ENCODE measurements at regions not wholly inside any gene's neighbourhood (a gene's known extent, or its start where the extent isn't known, plus 50 kb on each side); places are given as distances from the start of the nearest gene placed in this dataset.

- ATAC-seq (ENCODE audit: low read depth), result no peak
- no peaks in the 10 kb centered on the region for H3K4me1 Mint-ChIP-seq
- H3K9me3 Mint-ChIP-seq, result no peaks in the 10 kb centered on the region
- no peak for TF ChIP-seq CTCF (IDR thresholded peaks at IDR 0.05)
- H3K4me3 Mint-ChIP-seq, result no peak overlapping the region
- intact Hi-C loops (cut with micrococcal nuclease), result no loop called here
- ChIA-PET CTCF (no interaction called here), POLR2A (no interaction called here)
- no peak for DNase-seq
- peaks cover 2% of the 10 kb centered on the region for H3K27me3 Mint-ChIP-seq
- H3K27ac Mint-ChIP-seq, result no peak overlapping the region
- H3K36me3 Mint-ChIP-seq (ENCODE audit: low read depth), result no peaks in the 10 kb centered on the region
These were observed 403.9 kb downstream of the CTTN start for GRCh38 chr11:70802185-70802584.

- H3K27me3 Mint-ChIP-seq, result peaks cover 2% of the 10 kb centered on the region
- ATAC-seq (ENCODE audit: low read depth) (no peak), DNase-seq (no peak)
- no peak overlapping the region for H3K27ac Mint-ChIP-seq
- intact Hi-C loops (cut with micrococcal nuclease), result no loop called here
- no peaks in the 10 kb centered on the region for H3K9me3 Mint-ChIP-seq
- ChIA-PET CTCF (no interaction called here), POLR2A (no interaction called here)
- TF ChIP-seq CTCF (IDR thresholded peaks at IDR 0.05), result no peak
- H3K4me3 Mint-ChIP-seq, result no peak overlapping the region
- H3K36me3 Mint-ChIP-seq (ENCODE audit: low read depth), result no peaks in the 10 kb centered on the region
- H3K4me1 Mint-ChIP-seq, result no peaks in the 10 kb centered on the region
These were observed 406.0 kb downstream of the CTTN start for GRCh38 chr11:70804139-70804837.

- Mint-ChIP-seq H3K9me3 (no peaks in the 10 kb centered on the region), H3K36me3 (ENCODE audit: low read depth) (no peaks in the 10 kb centered on the region), H3K4me1 (no peaks in the 10 kb centered on the region), H3K4me3 (no peak overlapping the region), H3K27ac (no peak overlapping the region), H3K27me3 (peaks cover 2% of the 10 kb centered on the region)
- CTCF ChIA-PET, result no interaction called here
- no peak for ATAC-seq (ENCODE audit: low read depth)
- intact Hi-C loops (cut with micrococcal nuclease), result no loop called here
- no peak for DNase-seq
- POLR2A ChIA-PET, result no interaction called here
- no peak for TF ChIP-seq CTCF (IDR thresholded peaks at IDR 0.05)
These were observed 406.9 kb downstream of the CTTN start for GRCh38 chr11:70805243-70805642.

GRCh38 chr11:70805971-70806370 is 407.6 kb downstream of the CTTN start:
- H3K27ac Mint-ChIP-seq, result no peak overlapping the region
- H3K4me1 Mint-ChIP-seq, result no peaks in the 10 kb centered on the region
- POLR2A ChIA-PET, result no interaction called here
- CTCF ChIA-PET, result no interaction called here
- no peak overlapping the region for H3K4me3 Mint-ChIP-seq
- H3K36me3 Mint-ChIP-seq (ENCODE audit: low read depth), result no peaks in the 10 kb centered on the region
- no peak for DNase-seq
- intact Hi-C loops (cut with micrococcal nuclease), result no loop called here
- no peak for TF ChIP-seq CTCF (IDR thresholded peaks at IDR 0.05)
- H3K9me3 Mint-ChIP-seq, result no peaks in the 10 kb centered on the region
- ATAC-seq (ENCODE audit: low read depth), result no peak
- H3K27me3 Mint-ChIP-seq, result peaks cover 2% of the 10 kb centered on the region

GRCh38 chr11:70806461-70807194 is 408.3 kb downstream of the CTTN start:
- no peaks in the 10 kb centered on the region for H3K9me3 Mint-ChIP-seq
- CTCF ChIA-PET, result no interaction called here

More at GRCh38 chr11:70806461-70807194, 408.3 kb downstream of the CTTN start:
- no peaks in the 10 kb centered on the region for H3K4me1 Mint-ChIP-seq
- no peak overlapping the region for H3K4me3 Mint-ChIP-seq
- TF ChIP-seq CTCF (IDR thresholded peaks at IDR 0.05), result no peak
- no peak overlapping the region for H3K27ac Mint-ChIP-seq
- DNase-seq (no peak), ATAC-seq (ENCODE audit: low read depth) (no peak)
- no peaks in the 10 kb centered on the region for H3K36me3 Mint-ChIP-seq (ENCODE audit: low read depth)
- POLR2A ChIA-PET, result no interaction called here
- intact Hi-C loops (cut with micrococcal nuclease), result no loop called here
- peaks cover 2% of the 10 kb centered on the region for H3K27me3 Mint-ChIP-seq
